ENCODE measurements at regions not wholly inside any gene's neighbourhood (a gene's known extent, or its start where the extent isn't known, plus 50 kb on each side); places are given as distances from the start of the nearest gene placed in this dataset.

- Histone ChIP-seq H3K27me3 (ENCODE audit: control insufficient read depth, insufficient read depth, low read length) (no peaks in the 10 kb centered on the region), H3K18ac (ENCODE audit: low read depth, low read length) (no peak overlapping the region), H3K9me1 (ENCODE audit: insufficient read depth, low read length) (no peaks in the 10 kb centered on the region), H2BK15ac (ENCODE audit: low read depth, low read length) (no peak overlapping the region), H2AK5ac (ENCODE audit: low read depth, low read length) (no peak overlapping the region), H3K4me1 (ENCODE audit: control insufficient read depth, insufficient read depth, low read length) (no peaks in the 10 kb centered on the region), H2BK120ac (ENCODE audit: low read depth, low read length) (no peak overlapping the region), H4K5ac (ENCODE audit: low read depth, low read length) (no peak overlapping the region), H3K9ac (ENCODE audit: low read depth, low read length) (no peak overlapping the region), H2AK9ac (replicated peaks; ENCODE audit: low read depth, low read length, poor library complexity) (no peak overlapping the region), H3K4me2 (ENCODE audit: low read depth, low read length) (no peak overlapping the region), H3K23ac (ENCODE audit: low read depth, low read length) (no peak overlapping the region), H3K56ac (ENCODE audit: extremely low read depth, insufficient read depth, low read length) (no peak overlapping the region), H4K91ac (ENCODE audit: insufficient read depth, low read depth, low read length) (no peak overlapping the region), H3K27ac (ENCODE audit: insufficient read depth, low read length) (no peak overlapping the region), H2BK20ac (ENCODE audit: low read depth, low read length) (no peak overlapping the region), H4K8ac (ENCODE audit: low read depth in 2 of 2, low read length in 2 of 2) (no peak overlapping the region), H3K4me3 (ENCODE audit: insufficient read depth, low read depth, low read length) (no peak overlapping the region), H3K4ac (ENCODE audit: low read depth, low read length) (no peak overlapping the region), H3K36me3 (ENCODE audit: control insufficient read depth, insufficient read depth, low read length) (no peaks in the 10 kb centered on the region), H4K20me1 (ENCODE audit: insufficient read depth, low read length) (no peaks in the 10 kb centered on the region), H2AFZ (replicated peaks; ENCODE audit: low read length, poor library complexity) (no peak overlapping the region), H3K14ac (replicated peaks; ENCODE audit: low read depth, low read length) (no peak overlapping the region), H3K9me3 (ENCODE audit: control insufficient read depth, insufficient read depth, low read length) (no peaks in the 10 kb centered on the region), H3K79me1 (ENCODE audit: low read depth in 1 of 2, low read length in 2 of 2) (no peaks in the 10 kb centered on the region), H2BK5ac (ENCODE audit: low read depth, low read length, poor library complexity, severe bottlenecking) (no peak overlapping the region)
- DNase-seq = no peak
- in situ Hi-C loops (cut with MboI; ENCODE audit: low sequenced_read_pairs) (no loop called here), dilution Hi-C loops (cut with HindIII; ENCODE audit: low sequenced_read_pairs, unreplicated experiment) (no loop called here), intact Hi-C loops (cut with micrococcal nuclease) (no loop called here)
- TF ChIP-seq ELK1 (IDR thresholded peaks at IDR 0.05; ENCODE audit: borderline replicate concordance, low read depth, low read length) (no peak), CTCF (conservative IDR thresholded peaks at IDR 0.05; ENCODE audit: low read depth, low read length) (no peak), USF2 (IDR thresholded peaks at IDR 0.05; ENCODE audit: low read depth, low read length) (no peak), MAFK (IDR thresholded peaks at IDR 0.05; ENCODE audit: low read depth, low read length) (no peak), BHLHE40 (IDR thresholded peaks at IDR 0.05; ENCODE audit: low read depth, low read length) (no peak), MAZ (IDR thresholded peaks at IDR 0.05; ENCODE audit: borderline replicate concordance, low read depth, low read length) (no peak), FOS (IDR thresholded peaks at IDR 0.05; ENCODE audit: low read depth, low read length) (no peak), POLR2A (IDR thresholded peaks at IDR 0.05; ENCODE audit: low read depth, low read length) (no peak), NFE2L2 (IDR thresholded peaks at IDR 0.05; ENCODE audit: low read depth, low read length) (no peak)
- no peak for ATAC-seq (ENCODE audit: low read depth)
- no TSS peak for BruUV-seq (replicated peaks)
- WGBS, 2 experiments (ENCODE audit: extremely low coverage in 2 of 2, insufficient read length in 1 of 2) = no CpG with 5 or more reads among the region's 2 CpGs
- CTCF ChIA-PET = interaction anchor here (1.1 kb wide), 1 partner anchor 9 kb away, joined by 3 read pairs; no protein-coding TSS in a partner anchor
- POLR2A ChIA-PET (ENCODE audit: unreplicated experiment) = no interaction called here
These were observed 75.4 kb upstream of the ADRB2 start for GRCh38 chr5:148751025-148751424.
